Left kidney (tissue), 1 donor: ENCODE measurements at regions not wholly inside any gene's neighbourhood (a gene's known extent, or its start where the extent isn't known, plus 50 kb on each side); places are given as distances from the start of the nearest gene placed in this dataset.
"Not testable (repeated sequence)": the region's sequence is repeated elsewhere in the genome, so short reads cannot be mapped to it uniquely, and the experiment has no call there.

Experiments used
- DNase-seq: peaks from one replicate; pipeline ENCODE4 v3.0.0-alpha.2; 2013

GRCh38 chr17:45554479-45554878 lies 64.0 kb upstream of the PLEKHM1 start:
- DNase-seq: not testable (repeated sequence)

GRCh38 chr17:45558821-45559220 lies 68.3 kb upstream of the PLEKHM1 start:
- DNase-seq: not testable (repeated sequence)

GRCh38 chr17:45562868-45563267 lies 72.3 kb upstream of the PLEKHM1 start:
- not testable (repeated sequence) for DNase-seq

GRCh38 chr17:45563283-45563682 lies 72.8 kb upstream of the PLEKHM1 start:
- DNase-seq: not testable (repeated sequence)

DNA sequence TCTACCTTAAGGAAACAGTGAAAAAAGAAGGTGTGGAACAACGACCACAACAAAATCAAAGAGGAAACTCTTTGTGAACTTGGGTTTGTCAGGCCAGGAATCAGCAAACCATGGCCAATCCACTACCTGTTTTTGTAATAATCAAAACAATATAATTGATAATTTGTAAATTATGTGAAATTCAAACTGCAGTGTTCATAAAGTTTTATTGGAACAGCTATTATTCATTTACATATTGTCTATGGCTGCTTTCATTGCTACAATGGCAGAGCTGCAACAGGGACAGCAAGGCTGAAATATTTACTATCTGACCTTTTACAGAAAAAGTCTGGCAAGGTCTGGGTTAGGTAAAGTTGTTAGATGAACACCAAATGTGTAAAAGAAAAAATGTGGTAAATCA lies 77.8 kb upstream of the PLEKHM1 start:
- not testable (repeated sequence) for DNase-seq

DNA sequence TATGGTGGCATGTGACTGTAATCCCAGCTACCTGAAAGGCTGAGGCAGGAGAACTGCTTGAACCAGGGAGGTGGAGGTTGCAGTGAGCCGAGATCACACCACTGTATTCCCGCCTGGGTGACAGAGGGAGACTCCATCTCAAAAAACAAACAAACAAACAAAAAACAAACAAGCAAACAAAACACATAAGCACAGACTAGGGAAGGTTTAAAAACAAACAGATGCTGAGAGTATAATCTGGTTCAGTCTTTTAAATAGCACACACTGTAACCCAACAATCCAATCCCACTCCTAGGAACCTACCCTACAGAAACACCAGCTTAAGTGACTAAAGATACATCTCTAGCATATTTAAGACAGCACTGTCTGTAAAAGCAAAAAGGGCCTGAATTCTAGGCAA lies 82.8 kb upstream of the PLEKHM1 start:
- not testable (repeated sequence) for DNase-seq

DNA sequence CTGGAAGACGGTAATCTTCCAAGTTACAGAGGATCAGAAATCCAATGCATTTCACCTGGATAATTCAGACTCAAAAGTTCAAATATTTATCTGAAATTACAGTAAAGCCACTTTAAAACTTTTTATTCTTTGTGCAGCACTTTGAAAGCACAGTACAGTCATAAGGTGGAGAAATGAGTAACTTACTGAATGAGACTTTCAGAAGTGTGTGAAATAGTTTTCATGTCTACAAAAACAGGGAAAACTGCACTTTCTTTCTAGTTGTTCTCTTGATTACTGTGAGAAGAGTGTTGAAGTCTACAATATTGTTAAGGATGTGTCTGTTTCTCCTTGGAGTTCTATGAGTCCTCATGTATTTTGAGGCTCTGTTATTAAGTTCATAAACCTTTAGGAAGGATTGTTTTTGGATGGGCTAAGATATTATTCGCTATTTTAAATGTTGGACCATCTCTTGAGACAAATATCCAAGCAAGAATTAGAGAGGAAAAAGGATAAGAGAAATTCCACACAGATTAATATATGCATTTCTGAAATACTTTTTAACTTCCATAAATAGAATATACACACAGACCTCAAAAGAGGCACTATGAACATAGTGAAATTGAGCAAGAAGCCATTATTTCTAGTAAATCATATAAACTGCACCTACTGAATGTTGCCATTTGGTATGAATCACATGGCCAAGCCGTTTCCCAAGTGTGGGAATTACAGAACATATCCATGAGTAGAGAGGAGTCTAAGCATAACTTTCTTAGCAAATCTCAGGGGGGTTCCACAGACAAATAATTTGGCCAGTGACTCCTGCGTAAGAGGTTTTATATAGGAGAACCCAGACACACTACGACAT lies 83.6 kb upstream of the PLEKHM1 start:
- DNase-seq: no peak

GRCh38 chr17:45575126-45575885 lies 84.8 kb upstream of the PLEKHM1 start:
- DNase-seq: no peak

GRCh38 chr17:45576527-45577307 lies 86.2 kb upstream of the PLEKHM1 start:
- DNase-seq: not testable (repeated sequence)

DNA sequence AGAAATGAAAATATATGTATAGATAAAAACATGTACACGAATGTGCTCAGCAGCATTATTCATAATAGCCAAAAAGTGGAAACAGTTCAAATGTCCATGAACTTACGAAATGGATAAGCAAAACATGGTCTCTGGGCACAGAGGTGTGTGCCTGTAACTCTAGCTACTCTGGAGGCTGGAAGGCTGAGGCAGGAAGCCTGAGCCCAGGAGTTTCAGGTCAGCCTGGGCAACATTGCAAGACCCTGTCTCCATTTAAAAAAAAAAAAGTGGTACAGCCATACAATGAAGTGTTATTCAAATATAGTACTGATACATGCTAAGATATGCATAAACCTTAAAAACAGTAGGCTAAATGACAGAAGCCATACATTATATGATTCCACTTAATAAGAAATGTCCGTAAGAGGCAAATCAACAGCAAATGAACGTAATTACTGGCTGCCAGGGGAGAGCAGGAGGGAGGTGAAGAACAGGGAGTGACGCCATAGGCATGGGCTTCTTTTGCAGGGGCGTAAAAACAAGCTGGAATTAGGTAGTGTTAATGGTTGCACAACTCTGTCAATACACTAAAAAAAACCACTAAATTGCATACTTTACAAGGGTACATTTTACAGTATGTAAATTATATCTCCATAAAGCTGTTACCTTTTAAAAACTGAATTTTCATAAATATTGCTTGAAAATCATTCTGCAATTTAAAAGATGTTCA lies 87.2 kb upstream of the PLEKHM1 start:
- no peak for DNase-seq

DNA sequence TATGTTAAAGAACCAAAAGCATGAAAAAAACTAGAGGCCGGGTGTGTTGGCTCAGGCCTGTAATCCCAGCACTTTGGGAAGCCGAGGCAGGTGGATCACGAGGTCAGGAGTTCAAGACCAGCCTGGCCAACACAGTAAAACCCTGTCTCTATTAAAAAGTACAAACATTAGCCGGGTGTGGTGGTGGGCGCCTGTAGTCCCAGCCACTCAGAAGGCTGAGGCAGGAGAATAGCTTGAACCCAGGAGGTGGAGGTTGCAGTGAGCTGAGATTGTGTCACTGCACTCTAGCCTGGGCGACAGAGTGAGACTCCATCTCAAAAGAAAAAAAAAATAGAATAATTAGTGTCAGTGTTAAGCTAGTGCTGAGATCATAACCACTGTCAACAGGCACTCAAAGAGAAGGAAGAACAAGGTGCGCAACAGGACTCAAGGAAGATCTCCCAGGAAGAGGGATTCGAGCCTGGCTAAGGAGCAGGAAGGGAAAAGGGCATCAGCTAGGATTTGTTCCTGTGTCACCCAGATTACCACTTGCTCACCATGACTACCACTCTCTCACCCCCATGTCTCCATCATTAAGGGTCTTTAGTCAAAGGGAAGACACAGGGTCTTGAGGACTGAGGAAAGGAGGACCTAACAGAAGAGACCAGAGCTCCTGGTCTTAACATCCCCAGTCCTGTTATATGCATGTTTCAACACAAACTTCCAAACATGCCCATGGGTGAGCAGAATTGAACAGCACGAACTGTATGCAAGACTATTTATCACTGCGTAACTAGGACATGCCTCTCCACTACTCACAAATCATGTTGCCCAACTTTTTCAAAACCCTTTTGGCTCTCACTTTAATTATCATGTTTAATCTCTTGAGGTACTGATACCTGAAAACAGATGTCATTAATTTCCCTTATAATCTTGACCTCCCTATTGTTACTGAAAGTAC lies 88.3 kb upstream of the PLEKHM1 start:
- no peak for DNase-seq

DNA sequence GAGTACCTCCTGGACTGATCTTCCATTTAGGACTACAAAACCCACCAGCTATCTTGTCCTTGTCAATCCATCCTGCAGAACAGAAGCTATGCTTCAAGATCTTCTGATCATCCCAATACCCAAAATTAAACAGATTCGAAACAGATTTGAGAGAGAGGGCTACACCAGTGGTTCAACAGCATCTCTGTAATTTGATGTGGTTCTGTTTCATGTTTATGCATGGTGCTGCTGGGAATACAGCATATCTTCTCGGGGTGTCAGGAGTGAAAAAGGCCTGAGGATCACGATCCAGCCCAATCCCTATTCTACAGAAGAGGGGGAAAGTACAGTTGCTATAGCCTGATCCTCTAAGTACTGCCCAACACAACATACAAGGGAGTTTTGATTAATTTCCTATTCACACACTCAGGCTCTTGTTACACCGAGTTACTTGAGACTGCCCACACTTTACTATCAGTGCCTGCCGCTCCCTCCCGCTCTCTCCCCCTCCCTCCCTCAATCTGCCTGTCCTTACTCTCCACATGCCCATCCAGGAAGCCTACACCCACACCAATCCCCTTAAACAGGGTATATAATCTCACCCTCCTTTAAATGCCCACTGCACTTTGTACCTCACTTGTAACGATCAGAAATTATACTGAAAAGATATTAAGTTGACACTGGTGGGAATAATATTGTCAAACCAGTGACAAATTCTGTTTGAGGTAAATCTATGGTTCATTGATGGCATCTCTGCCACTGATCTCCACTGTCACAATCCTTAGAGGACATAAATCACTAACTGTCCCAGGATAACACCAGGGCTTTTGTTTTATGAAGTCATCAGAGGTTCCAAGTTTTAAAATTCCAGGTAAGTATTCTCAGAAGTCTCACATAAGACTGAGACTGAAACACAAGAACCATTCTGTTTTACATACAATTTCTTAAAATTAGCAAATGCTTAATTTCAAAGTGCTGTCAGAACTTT lies 89.3 kb upstream of the PLEKHM1 start:
- DNase-seq: no peak

- DNase-seq: peak; percentile 40
These were observed 90.4 kb upstream of the PLEKHM1 start for GRCh38 chr17:45580924-45581323.

DNA sequence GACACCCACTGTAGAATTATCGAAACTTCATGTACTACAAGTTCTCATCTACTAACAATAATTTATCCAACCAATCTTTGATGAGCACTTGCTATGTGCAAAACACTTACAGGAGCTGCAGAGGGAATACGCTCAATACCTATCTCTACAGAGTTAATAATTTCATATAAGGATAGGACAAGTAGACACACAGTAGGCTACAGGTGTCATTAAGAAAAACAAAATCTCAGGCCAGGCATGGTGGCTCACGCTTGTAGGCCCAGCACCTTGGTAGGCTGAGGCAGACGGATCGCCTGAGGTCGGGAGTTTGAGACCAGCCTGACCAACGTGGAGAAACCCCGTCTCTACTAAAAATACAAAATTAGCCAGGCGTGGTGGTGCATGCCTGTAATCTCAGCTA lies 91.3 kb upstream of the PLEKHM1 start:
- DNase-seq: no peak

DNA sequence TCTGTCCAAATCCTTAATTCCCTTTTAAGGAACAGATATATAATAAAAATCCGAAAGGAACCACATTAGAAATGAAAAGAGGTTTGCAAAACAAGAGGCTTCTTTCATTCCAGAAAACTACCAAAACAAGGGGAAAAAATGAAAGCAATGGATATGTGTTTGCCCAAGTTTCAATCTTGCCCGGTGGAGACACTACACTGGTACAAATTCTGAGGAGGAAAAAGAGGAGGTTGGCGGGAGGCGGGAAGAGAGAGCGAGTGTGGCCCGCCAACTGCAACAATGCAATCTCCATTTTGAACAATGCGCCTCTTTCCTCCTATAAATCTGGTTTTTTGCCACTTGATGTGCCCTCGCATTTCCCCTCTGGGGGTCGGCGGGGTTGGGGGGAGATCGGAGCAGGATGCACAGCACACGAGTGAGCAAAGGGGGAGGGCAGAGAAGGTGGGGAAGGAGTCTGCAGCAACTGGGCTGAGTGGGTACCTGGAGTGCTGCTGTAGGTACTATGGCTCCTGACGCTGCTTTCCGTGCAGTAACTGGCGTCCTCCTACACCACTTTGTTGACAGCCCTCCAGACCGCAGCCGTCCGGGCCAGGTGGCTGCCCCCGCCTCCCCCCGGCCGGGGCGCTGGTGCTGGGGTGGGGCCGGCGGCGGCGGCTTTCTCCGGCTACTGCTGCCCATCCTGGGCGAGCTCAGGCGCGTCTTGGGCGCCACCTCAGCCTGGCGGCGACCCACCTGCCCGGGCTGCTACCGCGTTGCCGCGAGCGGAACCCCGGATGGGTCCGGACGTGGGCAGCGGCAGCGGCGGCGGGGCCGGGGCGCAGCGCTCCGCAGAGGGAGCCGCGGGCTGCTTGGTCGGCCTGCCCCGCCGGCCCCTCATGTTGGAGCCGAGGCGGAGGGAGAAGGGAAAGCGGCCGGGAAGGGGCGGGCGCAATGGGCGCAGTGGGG lies 93.8 kb upstream of the PLEKHM1 start:
- DNase-seq: peak; percentile 45

- peak; percentile 74 for DNase-seq
These were observed 94.7 kb upstream of the PLEKHM1 start for GRCh38 chr17:45585037-45585733.
